Activated CD8-positive, alpha-beta memory T cell treated with anti-CD3 and anti-CD28 coated beads, Interleukin-2, amount 10 ng/mL, durations not matched to agents 7 days and 5 days (primary cell): ENCODE measurements at regions not wholly inside any gene's neighbourhood (a gene's known extent, or its start where the extent isn't known, plus 50 kb on each side); places are given as distances from the start of the nearest gene placed in this dataset.

Source experiments
- ATAC-seq: fragments of 150-1000 bp; cut with Tn5 transposase; one replicate; pipeline ENCODE4 v1.10.0; 2021; ENCODE audit warnings: moderate library complexity
- CTCF ChIA-PET: fragments of 350-600 bp; sonication (Branson Sonifier 250); formaldehyde crosslinking; loops from one replicate; lab custom pipeline; 2021; ENCODE audit warnings: antibody characterized with exemption; lab: Charles Lee
- DNase-seq: peaks from one replicate; pipeline ENCODE4 v3.0.0-alpha.2; 2020
- H3K27ac Mint-ChIP-seq: one replicate; pipeline ENCODE4 v1.8.0; 2021; ENCODE audit warnings: mild to moderate bottlenecking, mixed read lengths
- H3K27me3 Mint-ChIP-seq: one replicate; pipeline ENCODE4 v1.8.0; 2021; ENCODE audit warnings: mixed read lengths
- H3K36me3 Mint-ChIP-seq: one replicate; pipeline ENCODE4 v1.8.0; 2021; ENCODE audit warnings: mild to moderate bottlenecking, mixed read lengths
- H3K4me1 Mint-ChIP-seq: one replicate; pipeline ENCODE4 v1.8.0; 2021; ENCODE audit warnings: mixed read lengths
- H3K4me3 Mint-ChIP-seq: one replicate; pipeline ENCODE4 v1.8.0; 2021; ENCODE audit warnings: mild to moderate bottlenecking, moderate library complexity, mixed read lengths
- H3K9me3 Mint-ChIP-seq: one replicate; pipeline ENCODE4 v1.8.0; 2022; ENCODE audit warnings: low read depth, mixed read lengths

DNA sequence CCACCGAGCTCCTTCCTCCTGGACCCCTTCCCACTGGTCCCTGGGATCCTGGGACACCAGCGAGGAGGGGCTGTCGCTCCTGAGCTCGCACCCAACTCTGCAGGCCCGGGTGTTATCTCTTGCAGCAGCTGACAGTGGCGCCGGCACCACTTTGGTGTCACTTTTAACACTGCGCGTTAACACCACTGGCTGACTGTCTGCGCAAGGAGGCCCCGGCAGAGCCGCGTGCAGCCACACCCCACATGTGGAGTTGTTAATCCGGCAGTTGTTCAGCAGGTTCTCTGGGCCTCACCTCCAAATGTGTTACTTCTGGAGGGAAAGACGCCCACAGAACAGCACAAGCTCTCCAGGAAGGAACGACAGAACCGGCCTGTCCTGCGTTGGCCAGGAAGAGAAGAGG is 155.0 kb upstream of the GLI2 start:
- Mint-ChIP-seq H3K4me3 (no peak overlapping the region), H3K4me1 (no peaks in the 10 kb centered on the region), H3K9me3 (no peaks in the 10 kb centered on the region), H3K27ac (no peak overlapping the region), H3K27me3 (peaks cover 31% of the 10 kb centered on the region), H3K36me3 (no peaks in the 10 kb centered on the region)
- ATAC-seq, result no peak
- CTCF ChIA-PET, result no interaction called here
- DNase-seq, result no peak

DNA sequence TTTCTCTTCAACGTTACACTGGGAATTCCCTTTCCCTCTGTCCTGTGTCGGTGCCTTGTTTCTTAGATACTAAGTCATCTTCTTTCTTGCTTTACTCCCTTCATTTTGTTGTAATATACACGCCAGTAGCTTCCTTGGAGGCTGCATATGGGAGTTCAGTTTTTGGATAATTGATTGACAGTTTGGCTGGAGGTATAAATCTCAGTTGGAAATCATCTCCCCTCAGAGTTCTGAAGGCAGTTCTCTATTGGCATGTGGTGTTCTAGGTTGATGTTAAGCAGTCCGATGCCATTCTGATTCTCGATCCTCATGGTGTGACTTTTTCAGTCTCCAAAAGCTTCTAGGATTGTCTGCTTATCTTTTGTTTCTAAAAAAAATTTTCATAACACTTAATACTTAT is 152.5 kb upstream of the GLI2 start:
- Mint-ChIP-seq H3K36me3 (no peaks in the 10 kb centered on the region), H3K9me3 (no peaks in the 10 kb centered on the region), H3K4me1 (no peaks in the 10 kb centered on the region), H3K4me3 (no peak overlapping the region), H3K27me3 (peaks cover 36% of the 10 kb centered on the region), H3K27ac (no peak overlapping the region)
- no peak for ATAC-seq
- no peak for DNase-seq
- CTCF ChIA-PET, result no interaction called here

DNA sequence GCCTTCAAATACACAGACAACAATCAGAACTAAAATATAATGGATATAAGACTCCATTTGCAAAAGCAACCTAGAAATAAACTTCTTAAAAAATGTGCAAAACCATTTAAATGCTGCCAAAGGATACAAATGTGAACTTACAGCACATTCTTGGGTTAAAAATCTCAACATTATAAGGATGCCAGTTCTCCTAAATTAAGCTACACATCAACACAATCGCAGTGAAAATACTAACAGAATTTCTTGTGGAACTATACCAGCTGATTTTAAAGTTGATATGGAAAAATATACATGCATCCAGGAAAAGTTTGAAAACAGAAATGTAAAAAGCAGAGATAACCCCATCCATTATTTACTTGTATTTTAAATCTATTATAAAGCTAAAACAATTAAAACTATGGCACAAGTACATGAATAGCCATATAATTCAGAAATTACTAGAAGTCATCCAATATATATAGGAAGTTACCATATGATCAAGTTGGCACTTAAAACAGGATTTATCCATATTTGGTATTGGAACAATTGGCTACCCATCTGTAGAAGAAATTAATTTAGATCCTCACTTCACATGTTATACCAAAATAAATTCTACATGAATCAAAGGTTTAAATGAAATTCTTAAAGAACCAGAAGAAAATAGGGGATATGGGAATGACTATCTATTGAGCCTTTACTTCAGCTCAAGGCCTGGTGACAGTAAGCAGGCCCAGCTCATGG is 151.7 kb upstream of the GLI2 start:
- no peak for ATAC-seq
- Mint-ChIP-seq H3K27ac (no peak overlapping the region), H3K36me3 (no peaks in the 10 kb centered on the region), H3K27me3 (peaks cover 43% of the 10 kb centered on the region), H3K4me1 (no peaks in the 10 kb centered on the region), H3K9me3 (no peaks in the 10 kb centered on the region), H3K4me3 (no peak overlapping the region)
- DNase-seq, result no peak
- CTCF ChIA-PET, result no interaction called here

DNA sequence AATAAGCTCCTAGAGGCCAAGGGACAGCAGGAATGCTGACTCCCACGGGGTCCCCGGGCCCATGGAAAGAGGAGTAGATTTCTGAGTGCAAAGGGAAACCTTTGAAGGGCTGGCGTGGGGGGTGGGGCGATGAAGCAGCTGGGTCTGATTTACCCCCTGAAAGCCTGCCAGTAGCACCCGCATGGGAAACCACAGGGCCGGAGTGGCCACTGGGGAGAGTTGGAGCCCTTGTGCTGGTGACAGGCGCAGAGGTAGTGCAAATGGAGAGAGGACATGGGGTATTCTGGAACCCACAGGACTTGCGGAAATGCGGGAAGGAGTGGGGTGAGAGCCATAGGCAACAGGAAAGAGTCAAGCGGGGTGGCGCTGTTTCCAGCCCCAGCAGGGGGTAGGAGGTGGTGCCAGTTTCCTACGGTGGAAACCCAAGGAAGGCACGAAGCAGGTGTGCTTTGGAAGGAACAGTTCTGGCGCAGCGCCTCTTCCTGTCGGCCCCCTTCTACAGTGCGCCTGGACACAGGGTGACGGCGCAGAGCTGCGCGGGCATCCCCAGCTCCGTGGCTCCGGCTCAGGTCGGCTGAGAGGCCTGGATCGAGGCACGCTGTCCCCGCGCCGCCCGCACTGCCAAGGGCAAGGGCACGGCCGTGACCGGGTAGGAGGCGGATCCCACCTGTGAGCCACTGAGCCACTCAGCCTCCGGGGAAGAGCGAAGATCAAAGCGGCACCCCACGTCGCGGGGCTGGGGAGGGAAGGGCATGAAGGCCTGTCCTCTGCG is 149.0 kb upstream of the GLI2 start:
- Mint-ChIP-seq H3K36me3 (no peaks in the 10 kb centered on the region), H3K4me3 (no peak overlapping the region)

DNA sequence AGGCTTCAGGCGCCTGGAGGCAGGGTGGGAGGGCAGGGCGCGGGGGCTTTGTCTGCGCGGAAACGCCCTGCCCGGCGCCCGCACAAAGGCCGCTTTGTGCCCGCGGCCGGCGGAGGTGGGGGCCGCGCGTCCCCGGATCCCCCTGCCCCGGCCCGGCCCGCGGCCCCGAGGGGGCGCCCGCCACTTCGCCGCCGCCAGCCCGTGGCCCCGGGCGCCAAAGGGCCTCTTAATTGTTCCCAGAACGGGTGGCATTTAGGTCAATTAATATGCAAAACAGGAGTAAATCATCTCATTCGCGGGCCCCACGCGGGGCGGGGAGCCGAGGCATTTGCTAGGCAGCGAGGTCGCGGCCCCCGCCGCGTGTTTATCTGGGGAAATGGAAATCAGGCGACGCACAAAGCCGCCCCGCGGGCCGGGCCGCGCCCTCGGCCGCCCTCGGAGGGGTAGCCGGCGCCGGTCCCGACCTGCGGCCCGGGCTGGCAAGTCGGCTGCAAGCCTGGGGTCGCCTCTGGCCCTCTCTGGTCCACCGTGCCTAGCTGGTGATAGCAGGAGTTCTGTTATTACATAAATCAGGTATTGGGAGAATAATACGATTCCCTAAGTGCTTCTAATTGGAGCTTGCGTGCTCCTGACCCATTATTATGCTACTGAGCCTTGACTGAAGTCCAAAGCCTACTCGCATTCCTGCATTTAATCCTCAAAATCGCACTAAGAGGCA is 148.2 kb upstream of the GLI2 start:
- no peaks in the 10 kb centered on the region for H3K36me3 Mint-ChIP-seq
- DNase-seq (no peak), ATAC-seq (no peak)
- no peaks in the 10 kb centered on the region for H3K4me1 Mint-ChIP-seq
- no peaks in the 10 kb centered on the region for H3K9me3 Mint-ChIP-seq
- no peak overlapping the region for H3K4me3 Mint-ChIP-seq
- CTCF ChIA-PET, result no interaction called here
- H3K27me3 Mint-ChIP-seq, result peaks cover 40% of the 10 kb centered on the region
- no peak overlapping the region for H3K27ac Mint-ChIP-seq

More for the DNA sequence above, 149.0 kb upstream of the GLI2 start:
- CTCF ChIA-PET, result no interaction called here
- no peak for DNase-seq
- Mint-ChIP-seq H3K9me3 (no peaks in the 10 kb centered on the region), H3K27ac (no peak overlapping the region), H3K27me3 (peaks cover 42% of the 10 kb centered on the region), H3K4me1 (no peaks in the 10 kb centered on the region)
- ATAC-seq, result peak; percentile 12

DNA sequence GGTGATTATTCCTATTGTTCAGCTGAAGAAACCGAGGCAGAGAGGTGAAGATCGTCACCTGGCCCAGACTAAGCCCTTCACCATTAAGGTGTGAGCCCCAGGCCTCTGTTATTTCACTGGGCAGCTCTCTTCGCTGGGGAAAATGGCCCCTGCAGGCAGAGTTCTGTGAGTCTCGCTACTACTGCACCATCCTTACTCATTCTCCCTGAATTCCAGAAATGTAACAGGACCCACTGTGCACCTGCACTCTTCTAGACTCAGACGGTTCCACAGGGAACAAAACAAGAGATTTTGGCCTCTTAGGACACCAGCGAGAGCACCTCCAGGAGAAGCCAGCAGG is 147.7 kb upstream of the GLI2 start:
- CTCF ChIA-PET, result no interaction called here

DNA sequence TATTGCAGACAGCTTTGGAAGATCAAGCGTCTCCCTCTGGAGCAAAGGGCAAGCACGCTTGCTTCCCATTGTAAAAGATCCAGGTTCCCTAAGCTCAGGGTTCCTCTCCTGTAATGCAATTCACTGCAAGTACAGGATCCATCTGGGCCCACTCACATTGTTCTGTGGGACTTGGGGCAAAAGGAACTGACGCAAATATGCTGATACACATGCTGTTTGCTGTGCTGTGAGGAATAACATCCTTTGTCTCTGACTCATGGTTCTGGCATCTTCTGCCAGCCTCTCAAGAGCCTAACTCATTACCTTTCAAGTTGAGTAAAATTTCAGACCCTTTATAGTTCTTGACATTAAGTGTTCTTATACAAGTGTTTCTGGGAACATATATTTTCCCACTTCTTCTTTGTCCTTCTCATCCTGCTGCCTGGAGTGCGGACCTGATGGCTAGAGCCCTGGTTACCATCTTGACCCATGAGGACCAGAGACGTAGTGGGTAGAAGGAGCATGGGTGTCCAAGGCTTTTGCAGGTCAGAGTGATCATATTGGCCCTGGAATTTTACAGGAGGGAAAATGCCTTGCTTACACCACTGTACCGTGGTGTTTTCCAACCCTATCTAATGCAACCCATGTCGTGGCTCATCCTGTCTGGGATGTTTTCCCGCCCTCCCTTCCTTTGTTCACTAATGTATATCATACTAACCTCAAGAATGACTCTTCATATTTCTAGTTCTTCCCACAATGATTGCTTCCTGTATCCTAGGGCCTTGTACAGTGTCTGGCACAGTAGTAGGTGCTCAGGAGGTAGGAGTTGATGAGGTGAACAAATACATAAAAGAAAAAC is 145.7 kb upstream of the GLI2 start:
- CTCF ChIA-PET, result no interaction called here
- Mint-ChIP-seq H3K27me3 (peaks cover 34% of the 10 kb centered on the region), H3K4me3 (no peak overlapping the region), H3K36me3 (no peaks in the 10 kb centered on the region), H3K9me3 (no peaks in the 10 kb centered on the region), H3K4me1 (no peaks in the 10 kb centered on the region), H3K27ac (no peak overlapping the region)
- ATAC-seq (no peak), DNase-seq (no peak)

More for the DNA sequence above, 147.7 kb upstream of the GLI2 start:
- Mint-ChIP-seq H3K4me3 (no peak overlapping the region), H3K27me3 (peaks cover 40% of the 10 kb centered on the region), H3K9me3 (no peaks in the 10 kb centered on the region), H3K4me1 (no peaks in the 10 kb centered on the region), H3K27ac (no peak overlapping the region), H3K36me3 (no peaks in the 10 kb centered on the region)
- ATAC-seq, result no peak
- no peak for DNase-seq

DNA sequence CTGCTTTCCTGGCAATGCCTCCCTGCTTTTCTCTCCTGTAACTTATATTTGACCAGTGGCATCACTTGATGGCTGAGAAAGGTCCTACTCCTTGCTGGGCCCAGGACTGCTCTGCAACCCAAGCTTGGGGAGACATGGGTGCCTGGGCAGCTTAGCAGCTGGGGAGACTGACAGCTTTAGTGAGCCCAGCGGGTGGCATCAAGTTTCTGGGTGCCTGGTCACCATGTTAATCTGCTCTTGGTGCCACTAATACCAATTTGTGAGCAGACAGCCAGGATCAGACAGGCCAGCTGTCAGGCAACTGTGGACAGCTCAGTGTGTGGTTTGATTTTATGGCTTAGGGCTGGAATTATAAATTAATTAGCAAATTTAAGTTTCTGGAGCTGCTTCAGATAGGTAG is 144.8 kb upstream of the GLI2 start:
- H3K4me1 Mint-ChIP-seq, result no peaks in the 10 kb centered on the region
- DNase-seq, result no peak
- peaks cover 28% of the 10 kb centered on the region for H3K27me3 Mint-ChIP-seq
- no peak overlapping the region for H3K27ac Mint-ChIP-seq
- CTCF ChIA-PET, result no interaction called here
- H3K36me3 Mint-ChIP-seq, result no peaks in the 10 kb centered on the region
- H3K4me3 Mint-ChIP-seq, result no peak overlapping the region
- no peak for ATAC-seq
- no peaks in the 10 kb centered on the region for H3K9me3 Mint-ChIP-seq

DNA sequence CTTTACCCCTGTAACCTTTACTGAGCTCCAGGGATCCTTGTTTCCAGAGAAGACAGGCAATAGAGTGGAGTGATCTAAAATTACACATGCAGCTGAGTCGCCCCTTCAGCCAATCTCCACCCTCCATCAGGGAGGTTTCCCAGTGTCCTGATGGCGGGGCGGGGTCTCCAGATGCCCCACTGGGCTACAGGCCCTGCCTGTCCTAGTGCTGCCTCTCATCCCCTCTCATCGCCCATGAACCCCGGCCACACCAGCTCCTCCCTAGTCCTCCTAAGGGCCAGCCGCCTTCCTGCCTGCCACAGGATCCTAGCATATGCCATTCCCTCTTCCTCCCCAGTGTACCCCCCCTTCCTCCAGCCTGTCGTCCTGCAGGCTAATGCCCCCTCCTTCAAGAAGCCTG is 144.1 kb upstream of the GLI2 start:
- CTCF ChIA-PET, result no interaction called here
- no peaks in the 10 kb centered on the region for H3K9me3 Mint-ChIP-seq
- no peaks in the 10 kb centered on the region for H3K36me3 Mint-ChIP-seq
- peaks cover 22% of the 10 kb centered on the region for H3K27me3 Mint-ChIP-seq
- ATAC-seq, result no peak
- no peak for DNase-seq
- H3K4me3 Mint-ChIP-seq, result no peak overlapping the region
- no peaks in the 10 kb centered on the region for H3K4me1 Mint-ChIP-seq
- H3K27ac Mint-ChIP-seq, result no peak overlapping the region

DNA sequence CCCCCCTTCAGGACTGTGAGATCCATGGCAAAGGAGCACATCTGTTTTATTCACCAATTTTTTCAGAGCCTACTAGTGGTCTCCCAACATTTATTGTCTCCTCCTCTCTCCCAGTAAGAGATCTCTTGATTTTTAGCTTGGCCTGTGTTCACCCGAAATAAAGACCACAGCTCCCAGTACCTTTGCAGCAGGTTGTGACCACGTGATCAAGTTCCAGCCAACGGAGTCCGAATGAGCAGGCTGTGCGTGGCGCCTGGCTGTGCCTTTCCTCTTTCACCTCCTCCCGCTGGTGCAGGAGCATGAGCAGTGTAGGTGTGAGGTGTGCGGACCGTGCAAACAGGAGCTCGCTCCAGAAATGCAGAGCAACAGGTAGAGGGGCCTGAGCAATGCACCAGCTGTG is 143.6 kb upstream of the GLI2 start:
- Mint-ChIP-seq H3K27ac (no peak overlapping the region), H3K4me1 (no peaks in the 10 kb centered on the region), H3K27me3 (peaks cover 18% of the 10 kb centered on the region), H3K9me3 (no peaks in the 10 kb centered on the region), H3K4me3 (no peak overlapping the region), H3K36me3 (no peaks in the 10 kb centered on the region)
- DNase-seq (no peak), ATAC-seq (no peak)
- CTCF ChIA-PET, result no interaction called here

DNA sequence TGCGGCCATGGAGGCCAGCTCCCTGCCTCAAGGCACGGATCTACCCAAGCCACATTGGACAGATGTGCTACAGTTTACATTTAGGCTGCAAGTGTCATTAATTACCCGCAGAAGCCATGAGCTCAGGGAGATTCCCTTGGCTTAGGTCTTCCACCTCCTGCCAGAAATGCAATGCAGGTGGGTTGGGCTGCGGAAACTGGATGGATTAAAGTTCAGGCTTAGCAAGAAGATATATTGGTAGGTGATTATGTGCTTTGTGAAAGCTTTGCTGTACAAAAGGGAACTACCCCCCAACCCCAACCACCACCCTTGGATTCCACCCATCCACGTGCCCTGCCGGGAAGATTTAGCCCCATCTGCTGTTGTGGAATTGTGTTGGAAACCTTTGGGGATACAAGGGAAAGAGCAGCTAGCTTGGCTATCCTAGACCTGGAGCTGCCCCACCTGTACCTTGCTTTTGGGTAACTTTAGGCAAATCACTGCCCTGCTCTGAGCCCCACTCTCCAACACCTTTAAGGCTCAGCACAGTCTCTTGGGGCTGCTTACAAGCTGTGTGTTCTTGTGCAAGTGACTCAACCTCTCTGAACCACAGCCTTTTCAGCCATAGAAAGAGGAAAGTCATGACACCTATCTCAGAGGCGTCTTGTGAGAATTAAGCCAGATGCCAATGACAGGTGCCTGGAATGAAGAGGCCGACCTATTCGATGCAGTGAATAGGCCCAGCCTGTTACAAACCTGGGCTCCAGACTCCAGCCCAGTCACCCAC is 141.6 kb upstream of the GLI2 start:
- DNase-seq (no peak), ATAC-seq (no peak)
- Mint-ChIP-seq H3K4me3 (no peak overlapping the region), H3K36me3 (no peaks in the 10 kb centered on the region), H3K9me3 (no peaks in the 10 kb centered on the region), H3K27me3 (peaks cover 2% of the 10 kb centered on the region), H3K27ac (no peak overlapping the region), H3K4me1 (no peaks in the 10 kb centered on the region)
- CTCF ChIA-PET, result no interaction called here

DNA sequence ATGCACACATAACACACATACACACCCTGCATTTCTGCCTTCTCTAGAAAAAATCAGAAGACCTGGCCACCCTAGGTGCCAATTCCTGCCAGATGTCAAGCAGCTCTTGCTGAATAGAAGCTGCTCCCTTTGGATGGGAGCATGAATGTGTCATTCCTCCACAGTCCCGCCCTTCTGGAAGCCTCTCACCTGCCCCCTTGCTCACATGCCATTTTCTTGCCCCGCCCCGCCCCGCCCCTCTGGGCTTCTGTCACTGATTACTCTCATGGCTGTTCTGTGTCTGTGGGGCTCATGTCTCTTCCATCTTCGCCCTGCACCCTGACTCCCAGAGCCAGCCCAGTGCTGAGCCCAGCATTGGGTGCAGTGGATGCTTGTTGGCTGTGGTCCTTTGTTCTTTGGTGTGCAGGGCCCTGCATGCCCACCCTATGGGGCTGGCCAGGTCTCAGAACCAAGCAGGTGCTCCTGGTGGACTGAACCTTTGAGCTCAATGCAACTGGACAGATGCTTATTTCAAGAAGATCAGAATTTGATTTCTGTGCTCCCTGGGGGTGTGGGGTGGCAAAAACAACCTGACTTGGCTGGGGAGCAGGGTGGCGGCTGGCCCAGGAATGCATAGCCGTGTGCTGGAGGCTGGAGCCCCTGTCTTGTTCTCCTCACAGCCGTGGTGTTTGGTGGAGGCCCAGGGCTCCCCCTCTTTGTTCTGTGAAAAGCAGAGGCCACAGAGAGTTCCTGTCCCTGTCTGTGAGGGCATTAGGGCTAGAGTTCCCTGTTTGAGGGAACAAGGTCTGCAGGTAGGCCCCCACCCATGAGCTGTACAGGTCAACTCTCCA is 140.6 kb upstream of the GLI2 start:
- Mint-ChIP-seq H3K27me3 (no peaks in the 10 kb centered on the region), H3K9me3 (no peaks in the 10 kb centered on the region), H3K4me3 (no peak overlapping the region), H3K27ac (no peak overlapping the region), H3K4me1 (no peaks in the 10 kb centered on the region), H3K36me3 (no peaks in the 10 kb centered on the region)
- CTCF ChIA-PET, result interaction anchor here (0.6 kb wide), 1 partner anchor 111 kb away, joined by 3 read pairs; no protein-coding TSS in a partner anchor
- ATAC-seq (no peak), DNase-seq (no peak)
